ENCODE measurements at regions not wholly inside any gene's neighbourhood (a gene's known extent, or its start where the extent isn't known, plus 50 kb on each side); places are given as distances from the start of the nearest gene placed in this dataset.
"Not testable (repeated sequence)": the region's sequence is repeated elsewhere in the genome, so short reads cannot be mapped to it uniquely, and the experiment has no call there.

DNA sequence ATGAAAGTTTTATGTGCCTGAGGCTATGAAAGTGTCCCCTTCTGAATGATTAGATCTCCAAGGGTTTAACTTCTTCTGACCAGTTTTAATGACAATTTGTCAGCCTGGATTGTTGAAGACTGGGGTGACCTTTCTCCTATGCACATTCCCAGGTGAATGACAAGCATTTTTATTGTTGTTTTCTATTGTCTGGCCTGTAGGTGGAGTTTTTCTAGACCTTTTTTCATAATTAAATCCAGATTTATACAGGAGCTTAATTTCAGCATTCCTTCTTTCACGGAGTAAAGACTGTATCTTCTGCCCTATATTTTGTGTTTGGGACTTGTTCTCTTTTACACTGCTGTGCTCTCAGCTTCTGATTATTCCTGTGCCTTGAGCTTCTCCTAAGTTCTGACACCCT lies 125.0 kb upstream of the FAR2 start:
- no peak overlapping the region for H3K27ac ChIP-seq
- no peak overlapping the region for H3K4me3 ChIP-seq
- TF ChIP-seq, protein P1, sequence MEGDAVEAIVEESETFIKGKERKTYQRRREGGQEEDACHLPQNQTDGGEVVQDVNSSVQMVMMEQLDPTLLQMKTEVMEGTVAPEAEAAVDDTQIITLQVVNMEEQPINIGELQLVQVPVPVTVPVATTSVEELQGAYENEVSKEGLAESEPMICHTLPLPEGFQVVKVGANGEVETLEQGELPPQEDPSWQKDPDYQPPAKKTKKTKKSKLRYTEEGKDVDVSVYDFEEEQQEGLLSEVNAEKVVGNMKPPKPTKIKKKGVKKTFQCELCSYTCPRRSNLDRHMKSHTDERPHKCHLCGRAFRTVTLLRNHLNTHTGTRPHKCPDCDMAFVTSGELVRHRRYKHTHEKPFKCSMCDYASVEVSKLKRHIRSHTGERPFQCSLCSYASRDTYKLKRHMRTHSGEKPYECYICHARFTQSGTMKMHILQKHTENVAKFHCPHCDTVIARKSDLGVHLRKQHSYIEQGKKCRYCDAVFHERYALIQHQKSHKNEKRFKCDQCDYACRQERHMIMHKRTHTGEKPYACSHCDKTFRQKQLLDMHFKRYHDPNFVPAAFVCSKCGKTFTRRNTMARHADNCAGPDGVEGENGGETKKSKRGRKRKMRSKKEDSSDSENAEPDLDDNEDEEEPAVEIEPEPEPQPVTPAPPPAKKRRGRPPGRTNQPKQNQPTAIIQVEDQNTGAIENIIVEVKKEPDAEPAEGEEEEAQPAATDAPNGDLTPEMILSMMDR (IDR thresholded peaks at IDR 0.05): no peak
- DNase-seq (ENCODE audit: low spot score): no peak

DNA sequence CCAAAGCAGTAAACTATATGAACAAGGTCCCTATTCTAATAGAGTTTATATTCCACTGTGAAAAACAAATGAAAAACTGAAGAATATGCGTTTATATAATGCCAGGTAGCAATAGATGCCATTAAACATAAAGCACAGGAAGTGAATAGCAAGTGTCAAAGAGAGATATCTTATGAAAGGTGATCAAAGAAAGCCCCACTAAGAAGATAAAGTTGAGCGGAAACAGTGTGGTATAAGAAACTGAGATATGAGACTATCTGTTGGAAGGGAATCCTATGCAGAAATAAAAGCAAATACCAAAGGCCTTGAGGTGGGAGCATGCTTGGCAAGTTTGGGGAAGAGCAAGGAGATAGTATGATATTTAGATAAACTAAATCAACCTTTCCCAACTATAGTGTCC lies 123.1 kb upstream of the FAR2 start:
- Histone ChIP-seq H3K4me3 (no peak overlapping the region), H3K27ac (no peak overlapping the region)
- TF ChIP-seq, protein P1 (IDR thresholded peaks at IDR 0.05): no peak
- DNase-seq (ENCODE audit: low spot score): no peak

DNA sequence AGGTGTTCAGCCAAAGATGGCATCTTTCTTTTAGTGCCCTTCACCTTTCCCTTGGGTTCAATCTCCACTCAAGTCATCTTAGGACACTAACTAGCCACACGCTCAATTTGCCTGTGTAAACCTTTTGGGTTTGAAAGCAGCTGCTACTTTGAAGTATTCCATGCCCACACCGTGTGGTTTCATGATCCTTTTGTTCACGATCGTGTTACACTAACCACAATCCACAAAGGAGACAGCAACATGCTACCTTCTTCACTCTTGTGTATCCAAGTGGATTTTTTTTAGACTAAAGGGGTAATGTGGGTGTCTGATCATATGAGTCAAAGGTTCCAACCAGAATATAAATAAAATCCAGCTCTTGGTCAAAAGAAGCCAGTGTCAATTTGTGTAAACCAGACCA lies 122.7 kb upstream of the FAR2 start:
- H3K4me3 ChIP-seq: no peak overlapping the region
- TF ChIP-seq, protein P1 (IDR thresholded peaks at IDR 0.05): no peak
- no peak overlapping the region for H3K27ac ChIP-seq
- DNase-seq (ENCODE audit: low spot score): no peak

DNA sequence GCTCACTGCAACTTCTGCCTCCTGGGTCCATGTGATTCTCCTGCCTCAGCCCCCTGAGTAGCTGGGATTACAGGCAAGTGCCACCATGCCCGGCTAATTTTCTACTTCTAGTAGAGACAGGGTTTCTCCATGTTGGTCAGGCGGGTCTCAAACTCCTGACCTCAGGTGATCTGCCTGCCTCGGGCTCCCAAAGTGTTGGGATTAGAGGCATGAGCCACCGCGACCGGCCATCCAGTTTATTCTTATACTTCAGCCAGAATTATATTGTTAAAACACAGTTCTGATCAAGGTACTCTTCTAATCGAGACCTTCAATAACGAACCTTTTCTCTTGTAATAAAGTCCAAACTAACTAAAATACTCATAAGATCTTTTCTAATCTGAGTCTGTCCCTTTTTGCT lies 119.6 kb upstream of the FAR2 start:
- H3K27ac ChIP-seq; DNase-seq (ENCODE audit: low spot score); H3K4me3 ChIP-seq: not testable (repeated sequence)

DNA sequence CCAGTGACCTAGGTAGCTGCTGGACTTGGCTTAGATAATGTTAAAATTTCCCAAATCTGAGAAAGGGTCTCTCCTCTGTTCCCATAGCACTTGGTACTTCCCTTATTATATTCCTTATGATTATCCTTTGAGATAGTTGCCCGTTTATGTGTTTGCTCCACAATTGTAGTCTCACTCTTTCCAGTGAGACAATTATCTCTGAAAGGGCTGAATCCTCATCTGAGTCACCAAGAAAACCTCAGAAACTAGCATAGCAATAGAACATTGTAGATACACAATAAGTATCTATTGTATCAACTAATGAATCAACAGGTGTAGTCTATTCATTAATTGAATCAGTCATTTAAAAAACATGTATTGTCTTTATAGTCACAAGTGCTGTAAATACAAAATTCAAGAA lies 119.1 kb upstream of the FAR2 start:
- DNase-seq (ENCODE audit: low spot score): no peak
- H3K4me3 ChIP-seq: no peak overlapping the region
- H3K27ac ChIP-seq: no peak overlapping the region
- TF ChIP-seq, protein P1 (IDR thresholded peaks at IDR 0.05): no peak

DNA sequence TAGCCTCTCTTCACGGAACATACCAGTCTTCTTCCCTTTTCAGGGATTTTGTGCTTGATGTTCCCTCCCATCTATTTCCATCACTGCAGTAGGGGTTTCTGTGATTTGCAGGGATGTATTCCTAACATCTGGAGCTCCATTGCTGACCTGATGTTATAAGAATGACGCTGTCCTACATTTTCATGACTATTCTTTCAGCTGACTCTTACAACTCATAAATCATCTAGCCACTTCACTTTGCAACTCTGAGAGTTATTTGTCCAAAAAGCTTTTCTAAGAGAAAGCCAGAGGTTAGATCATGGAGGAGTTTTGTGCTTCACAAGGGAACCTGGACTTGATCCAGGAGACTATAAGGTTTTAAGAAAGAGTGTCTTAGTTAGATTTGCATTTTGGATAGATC lies 116.6 kb upstream of the FAR2 start:
- TF ChIP-seq, protein P1 (IDR thresholded peaks at IDR 0.05): no peak
- Histone ChIP-seq H3K4me3 (no peak overlapping the region), H3K27ac (no peak overlapping the region)
- no peak for DNase-seq (ENCODE audit: low spot score)

DNA sequence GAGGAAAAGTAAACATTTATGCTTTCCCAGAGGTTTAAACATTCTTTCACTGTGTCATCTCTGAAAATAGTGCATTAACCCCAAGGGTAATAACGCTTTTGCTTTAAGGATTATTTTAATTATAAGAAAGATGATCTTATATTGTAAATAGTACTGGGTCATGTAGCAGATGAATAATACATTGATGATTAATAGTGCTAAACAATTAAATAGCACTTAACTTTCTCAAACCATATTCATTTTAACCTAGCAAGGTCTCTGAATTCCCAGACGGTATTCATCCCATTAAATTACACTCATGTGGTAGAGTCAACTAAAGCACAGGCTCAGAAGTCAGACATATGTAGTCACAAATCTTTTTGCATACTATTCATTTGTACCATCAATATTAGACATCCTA lies 115.6 kb upstream of the FAR2 start:
- H3K27ac ChIP-seq: no peak overlapping the region
- no peak for DNase-seq (ENCODE audit: low spot score)
- no peak overlapping the region for H3K4me3 ChIP-seq
- TF ChIP-seq, protein P1 (IDR thresholded peaks at IDR 0.05): no peak

DNA sequence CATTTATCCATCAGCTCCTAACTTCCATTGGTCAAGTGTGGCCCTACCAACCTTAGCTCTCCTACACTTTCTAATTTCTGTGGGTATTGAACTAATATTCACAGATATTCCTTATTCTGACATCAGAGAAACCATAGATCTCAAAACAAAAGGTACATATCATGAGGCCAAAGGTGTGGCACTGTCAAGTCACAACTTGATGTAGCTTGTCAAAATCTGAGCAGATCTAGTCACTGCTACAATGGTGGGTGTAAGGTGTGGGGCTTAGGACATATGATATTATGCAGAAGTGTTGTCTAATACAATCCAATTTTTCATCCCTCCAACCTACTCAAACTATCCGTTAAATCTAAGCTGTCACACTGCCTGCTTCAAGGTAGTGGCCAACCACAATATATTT lies 114.0 kb upstream of the FAR2 start:
- no peak overlapping the region for H3K4me3 ChIP-seq
- no peak for DNase-seq (ENCODE audit: low spot score)
- TF ChIP-seq, protein P1 (IDR thresholded peaks at IDR 0.05): no peak
- no peak overlapping the region for H3K27ac ChIP-seq
